GM21717 (cell line): ENCODE measurements at regions not wholly inside any gene's neighbourhood (a gene's known extent, or its start where the extent isn't known, plus 50 kb on each side); places are given as distances from the start of the nearest gene placed in this dataset.

Experiments
- ATAC-seq: cut with Tn5 transposase; IDR thresholded peaks from one replicate; pipeline ENCODE4 v1.9.1; 2021; ENCODE audit warnings: mild to moderate bottlenecking, moderate library complexity; ENCODE audit not compliant: unreplicated experiment

GRCh38 chr1:82628887-82629286 is 828.2 kb downstream of the ADGRL2 start:
- ATAC-seq, result no peak

GRCh38 chr1:82625537-82625936 is 824.8 kb downstream of the ADGRL2 start:
- ATAC-seq, result no peak

- no peak for ATAC-seq
Observed at GRCh38 chr1:82621076-82621475, 820.3 kb downstream of the ADGRL2 start.

GRCh38 chr1:82614090-82614489 is 813.4 kb downstream of the ADGRL2 start:
- ATAC-seq, result no peak

GRCh38 chr1:82612986-82613385 is 812.3 kb downstream of the ADGRL2 start:
- ATAC-seq, result no peak

GRCh38 chr1:82606546-82606945 is 805.8 kb downstream of the ADGRL2 start:
- ATAC-seq, result no peak

GRCh38 chr1:82604524-82604923 is 803.8 kb downstream of the ADGRL2 start:
- no peak for ATAC-seq

- ATAC-seq, result no peak
Observed at GRCh38 chr1:82600314-82600713, 799.6 kb downstream of the ADGRL2 start.

- ATAC-seq, result no peak
Observed at GRCh38 chr1:82598812-82599211, 798.1 kb downstream of the ADGRL2 start.

- no peak for ATAC-seq
Observed at GRCh38 chr1:82598337-82598736, 797.6 kb downstream of the ADGRL2 start.

GRCh38 chr1:82597649-82598048 is 796.9 kb downstream of the ADGRL2 start:
- ATAC-seq, result no peak

- no peak for ATAC-seq
Observed at GRCh38 chr1:82597141-82597540, 796.4 kb downstream of the ADGRL2 start.

- ATAC-seq, result no peak
Observed at GRCh38 chr1:82593561-82593960, 792.8 kb downstream of the ADGRL2 start.

- no peak for ATAC-seq
Observed at GRCh38 chr1:82589588-82589987, 788.9 kb downstream of the ADGRL2 start.

- no peak for ATAC-seq
Observed at GRCh38 chr1:82587371-82587770, 786.6 kb downstream of the ADGRL2 start.

GRCh38 chr1:82586473-82586872 is 785.7 kb downstream of the ADGRL2 start:
- no peak for ATAC-seq

GRCh38 chr1:82582347-82582746 is 781.6 kb downstream of the ADGRL2 start:
- ATAC-seq, result no peak

GRCh38 chr1:82578086-82578726 is 777.5 kb downstream of the ADGRL2 start:
- no peak for ATAC-seq

- ATAC-seq, result no peak
Observed at GRCh38 chr1:82567348-82567747, 766.6 kb downstream of the ADGRL2 start.

- ATAC-seq, result no peak
Observed at GRCh38 chr1:82565546-82565945, 764.8 kb downstream of the ADGRL2 start.

- ATAC-seq, result no peak
Observed at GRCh38 chr1:82565146-82565545, 764.4 kb downstream of the ADGRL2 start.

GRCh38 chr1:82564333-82564732 is 763.6 kb downstream of the ADGRL2 start:
- ATAC-seq, result no peak

GRCh38 chr1:82562448-82562847 is 761.7 kb downstream of the ADGRL2 start:
- no peak for ATAC-seq
